Embryonic facial prominence (tissue), 1 donor: ENCODE measurements at regions not wholly inside any gene's neighbourhood (a gene's known extent, or its start where the extent isn't known, plus 50 kb on each side); places are given as distances from the start of the nearest gene placed in this dataset.

Experiments used
- DNase-seq: peaks from one replicate; pipeline ENCODE4 v3.0.0-alpha.2; 2016; ENCODE audit errors: extremely low spot score

DNA sequence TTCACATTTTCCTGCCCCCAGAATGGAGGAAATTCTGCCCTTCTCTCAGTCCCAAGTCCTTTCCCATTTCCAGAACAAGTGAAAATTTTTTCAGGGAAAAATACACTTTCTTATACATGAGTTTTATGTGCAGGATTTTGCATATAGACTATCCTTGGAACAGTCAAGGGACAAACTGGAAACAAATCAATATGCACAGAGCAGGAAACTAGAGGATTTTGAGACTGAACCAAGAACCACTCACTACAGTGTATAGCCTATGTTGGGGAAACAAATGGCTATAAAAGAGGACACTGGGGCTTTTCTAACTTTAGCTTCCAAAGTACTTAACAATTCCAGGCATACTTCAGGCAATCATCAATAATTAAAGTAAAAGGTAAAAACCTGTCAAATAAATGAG is 1036.1 kb upstream of the ARRDC3 start:
- no peak for DNase-seq

- DNase-seq: no peak
Measured at GRCh38 chr5:92418341-92418740, 1035.2 kb upstream of the ARRDC3 start.

DNA sequence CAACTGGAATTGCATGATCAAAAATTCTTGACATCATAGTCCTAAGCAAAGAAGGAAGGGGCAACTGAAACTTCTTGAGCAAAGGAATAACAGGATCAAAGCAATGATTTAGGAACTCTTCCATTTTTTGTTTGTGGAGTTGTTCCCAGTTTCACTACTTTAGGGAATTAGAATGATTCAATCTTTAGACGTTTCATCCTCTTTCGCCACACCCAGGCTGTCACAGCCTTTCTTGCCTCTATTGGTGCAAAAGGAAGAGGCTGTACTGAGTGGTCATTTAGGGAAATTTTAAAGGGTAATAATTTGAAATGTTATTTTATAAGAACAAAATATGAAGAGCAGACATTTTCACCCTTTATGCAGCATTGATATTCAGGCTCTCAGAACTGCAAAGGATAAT is 1026.0 kb upstream of the ARRDC3 start:
- DNase-seq: no peak

- DNase-seq: no peak
Measured at GRCh38 chr5:92402956-92403702, 1020.0 kb upstream of the ARRDC3 start.

- DNase-seq: no peak
Measured at GRCh38 chr5:92402045-92402444, 1018.9 kb upstream of the ARRDC3 start.

GRCh38 chr5:92401492-92401891 is 1018.4 kb upstream of the ARRDC3 start:
- peak; percentile 47 for DNase-seq

DNA sequence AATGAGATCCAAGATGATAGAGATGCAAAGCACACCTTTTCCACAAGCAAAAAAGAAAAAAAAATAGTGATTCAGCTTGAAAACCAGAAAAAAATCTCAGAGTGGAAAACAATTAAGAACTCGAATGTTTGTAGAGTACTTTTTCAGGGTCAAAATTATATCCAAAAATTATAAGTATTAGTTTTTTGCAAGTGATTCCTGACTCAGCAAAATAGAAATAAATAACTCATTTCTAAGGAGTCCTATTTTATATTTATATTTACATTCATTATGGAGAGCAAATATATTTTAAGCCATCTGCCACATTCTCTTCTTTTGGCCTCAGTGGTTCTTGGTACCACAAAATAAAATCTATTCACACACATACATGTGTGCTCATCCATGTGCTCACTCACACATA is 1011.8 kb upstream of the ARRDC3 start:
- DNase-seq: no peak

DNA sequence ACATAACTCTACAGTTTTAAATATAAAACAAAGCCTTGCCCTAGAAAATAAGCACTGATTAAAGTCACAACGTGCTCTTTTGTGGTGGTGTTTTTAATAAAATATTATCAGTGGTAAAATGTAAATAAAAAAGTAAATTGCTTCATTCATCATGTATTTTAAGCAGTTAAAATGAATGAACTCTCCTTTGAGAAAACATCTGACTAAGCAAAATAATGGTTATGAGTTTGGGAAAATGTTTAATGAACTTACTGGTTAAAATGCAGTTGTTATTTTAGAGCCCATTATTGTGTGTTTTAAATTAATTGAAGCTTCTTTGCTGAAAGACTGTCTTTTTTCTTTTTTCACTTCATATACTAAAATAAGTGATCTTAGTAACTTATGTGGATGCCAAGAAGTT is 1007.5 kb upstream of the ARRDC3 start:
- no peak for DNase-seq

- DNase-seq: no peak
Measured at GRCh38 chr5:92380069-92380770, 997.1 kb upstream of the ARRDC3 start.

DNA sequence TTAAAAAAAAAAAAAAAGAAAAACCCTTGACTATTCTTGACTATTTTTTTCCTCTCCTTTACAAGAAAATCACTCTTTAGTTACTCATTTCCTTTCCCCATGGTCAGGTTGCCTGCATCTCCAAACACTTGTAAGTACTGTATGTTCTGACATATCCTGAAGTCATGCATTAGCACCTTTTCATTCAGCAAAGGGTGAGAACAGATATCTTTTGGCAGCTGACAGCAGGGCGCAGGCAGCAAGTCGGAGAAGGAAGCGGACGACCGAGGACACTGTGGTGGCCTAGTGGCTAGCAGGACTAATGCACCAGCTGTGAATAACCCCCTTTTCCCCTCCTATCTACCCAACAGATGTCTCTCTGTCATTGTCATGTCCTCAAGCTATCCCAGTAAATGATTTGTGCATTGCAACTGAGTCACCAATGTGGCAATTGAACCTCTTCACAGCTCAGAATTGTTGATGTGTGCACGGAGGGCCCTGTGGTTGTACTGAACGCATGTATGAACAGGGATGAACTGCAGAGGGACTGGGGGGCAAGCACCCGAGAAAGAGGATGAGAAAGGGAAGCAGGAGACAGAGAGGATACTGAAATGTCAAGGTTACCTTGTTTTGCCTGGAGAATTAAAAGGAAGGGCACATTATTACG is 996.0 kb upstream of the ARRDC3 start:
- no peak for DNase-seq

DNA sequence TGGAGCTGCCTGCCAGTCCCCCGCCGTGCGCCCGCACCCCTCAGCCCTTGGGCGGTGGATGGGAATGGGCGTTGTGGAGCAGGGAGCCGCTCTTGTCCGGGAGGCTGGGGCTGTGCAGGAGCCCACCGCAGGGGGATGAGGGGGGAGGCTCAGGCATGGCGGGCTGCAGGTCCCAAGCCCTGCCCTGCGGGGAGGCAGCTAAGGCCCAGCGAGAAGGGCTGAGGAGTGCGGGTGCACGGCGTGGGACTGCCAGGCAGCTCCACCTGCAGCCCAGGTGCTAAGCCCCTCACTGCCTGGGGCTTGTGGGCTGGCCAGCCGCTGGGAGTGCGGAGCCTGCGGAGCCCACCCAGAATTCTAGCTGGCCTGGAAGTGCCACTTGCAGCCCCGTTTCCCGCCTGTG is 991.7 kb upstream of the ARRDC3 start:
- DNase-seq: no peak

- no peak for DNase-seq
Measured at GRCh38 chr5:92372766-92373165, 989.6 kb upstream of the ARRDC3 start.

- DNase-seq: no peak
Measured at GRCh38 chr5:92371889-92372235, 988.7 kb upstream of the ARRDC3 start.

DNA sequence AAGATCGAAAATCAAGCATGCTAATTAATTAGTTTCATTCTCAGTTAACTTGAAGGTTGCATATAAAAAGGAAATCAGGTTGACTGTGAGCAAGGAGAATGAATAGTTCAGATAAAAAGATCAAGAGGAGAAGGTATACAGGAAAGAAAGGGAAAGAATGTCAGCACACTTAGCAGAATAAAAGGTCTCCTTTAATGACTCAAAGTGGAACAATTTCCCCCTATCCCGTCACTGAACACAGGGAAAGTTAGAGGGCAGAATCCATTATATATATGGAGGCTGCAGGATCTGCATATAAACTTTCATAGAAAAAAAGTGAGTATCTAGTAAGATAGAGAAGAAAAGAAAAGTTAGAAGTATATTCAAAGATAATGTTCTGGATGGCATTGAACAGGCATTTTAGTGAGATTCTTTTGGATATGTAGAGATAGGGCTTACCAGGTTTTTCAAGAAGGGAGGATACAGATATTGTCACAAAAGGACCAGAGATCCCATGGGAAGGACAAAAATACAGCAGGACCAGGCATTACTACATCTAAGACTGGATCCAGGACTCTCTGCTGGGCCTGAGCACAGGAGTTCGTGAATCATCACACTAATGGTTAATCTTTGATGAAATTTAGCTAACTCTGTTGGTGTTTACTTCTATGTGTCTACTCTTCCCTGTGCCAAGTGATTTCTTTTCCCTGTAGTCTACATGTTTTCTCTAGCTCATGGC is 988.2 kb upstream of the ARRDC3 start:
- DNase-seq: no peak

GRCh38 chr5:92370032-92370431 is 986.9 kb upstream of the ARRDC3 start:
- DNase-seq: no peak

GRCh38 chr5:92369587-92369986 is 986.5 kb upstream of the ARRDC3 start:
- DNase-seq: no peak

- DNase-seq: no peak
Measured at GRCh38 chr5:92364986-92365550, 982.0 kb upstream of the ARRDC3 start.

GRCh38 chr5:92353107-92354030 is 970.3 kb upstream of the ARRDC3 start:
- DNase-seq: no peak

GRCh38 chr5:92337772-92338234 is 954.7 kb upstream of the ARRDC3 start:
- no peak for DNase-seq

DNA sequence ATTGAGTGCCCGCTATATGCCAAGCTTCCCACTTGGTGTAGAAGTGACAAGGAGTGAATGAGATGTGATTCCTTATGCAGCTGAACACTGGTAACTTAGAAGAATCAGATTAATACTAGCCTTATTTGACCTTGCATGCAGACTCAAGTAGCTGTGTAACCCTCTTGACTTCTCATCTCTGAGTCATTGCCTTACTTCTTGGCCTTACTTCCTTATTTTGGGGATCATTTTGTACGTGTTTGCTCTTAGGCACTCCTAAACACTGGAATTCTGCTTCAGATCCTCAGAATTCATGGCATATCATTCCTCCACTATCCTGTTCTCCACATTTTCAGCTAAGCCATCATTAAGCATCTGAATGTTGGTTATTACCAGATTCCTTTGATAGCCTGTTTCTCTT is 948.9 kb upstream of the ARRDC3 start:
- DNase-seq: no peak

DNA sequence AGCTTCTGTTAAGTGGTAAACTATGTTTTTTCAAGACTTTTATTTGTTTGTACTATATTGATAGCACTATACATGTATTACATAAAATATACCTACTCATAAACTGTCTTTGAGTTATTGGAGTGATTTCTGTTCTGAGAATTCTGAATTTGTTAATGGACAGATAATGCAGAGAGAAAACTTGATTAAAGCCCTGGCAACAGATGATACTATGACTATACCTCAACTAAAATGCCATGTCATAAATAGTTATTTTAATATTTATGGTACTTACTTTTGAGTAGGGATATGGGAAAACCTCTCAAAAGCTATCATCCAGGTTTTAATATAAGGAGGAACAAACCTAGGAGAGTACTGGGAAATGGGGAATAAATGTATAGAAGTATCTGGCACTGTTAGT is 947.2 kb upstream of the ARRDC3 start:
- DNase-seq: no peak
